ENCODE measurements at regions not wholly inside any gene's neighbourhood (a gene's known extent, or its start where the extent isn't known, plus 50 kb on each side); places are given as distances from the start of the nearest gene placed in this dataset.
"Not testable (repeated sequence)": the region's sequence is repeated elsewhere in the genome, so short reads cannot be mapped to it uniquely, and the experiment has no call there.

- no peak for DNase-seq (ENCODE audit: low read depth in 3 of 3)
Observed at GRCh38 chr7:10469476-10469875, 504.2 kb upstream of the PHF14 start.

DNA sequence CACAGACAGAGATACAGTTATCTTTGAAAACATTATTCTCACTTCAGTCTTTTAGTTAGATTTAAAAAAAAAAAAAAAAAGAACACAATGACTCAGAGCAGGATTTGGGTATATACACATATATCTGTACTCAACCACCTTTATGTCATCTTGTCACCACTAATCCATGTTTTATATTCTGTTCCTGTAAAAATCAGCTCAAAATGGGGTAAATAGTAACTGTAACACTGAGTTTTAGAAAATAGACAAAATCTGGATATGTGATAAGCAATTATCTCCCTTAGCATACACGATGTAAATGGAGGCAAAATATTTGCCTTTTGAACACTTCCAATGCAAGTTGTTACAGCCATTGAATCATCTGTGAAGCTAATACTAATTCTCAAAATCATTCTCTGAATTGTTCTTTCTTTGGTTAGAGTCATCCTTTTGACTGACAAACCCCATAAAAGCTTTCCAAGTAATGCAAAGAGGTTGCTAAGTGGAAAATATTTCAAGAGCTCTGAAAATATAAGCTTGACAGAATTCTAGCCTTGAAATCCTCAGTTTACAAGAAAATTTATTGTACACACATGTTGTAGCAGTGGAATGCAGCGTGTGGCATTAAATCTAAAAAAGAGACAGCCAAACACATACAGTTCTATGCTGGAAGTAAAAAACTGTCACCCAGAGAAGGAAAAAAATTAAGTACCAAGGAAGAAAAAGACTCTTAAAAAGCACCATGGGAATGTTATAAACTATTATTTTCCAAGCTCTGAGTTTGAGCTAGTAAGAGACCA, 502.2 kb upstream of the PHF14 start:
- no peak for DNase-seq (ENCODE audit: low read depth in 3 of 3)

GRCh38 chr7:10472115-10472514, 501.6 kb upstream of the PHF14 start:
- no peak for DNase-seq (ENCODE audit: low read depth in 3 of 3)

DNA sequence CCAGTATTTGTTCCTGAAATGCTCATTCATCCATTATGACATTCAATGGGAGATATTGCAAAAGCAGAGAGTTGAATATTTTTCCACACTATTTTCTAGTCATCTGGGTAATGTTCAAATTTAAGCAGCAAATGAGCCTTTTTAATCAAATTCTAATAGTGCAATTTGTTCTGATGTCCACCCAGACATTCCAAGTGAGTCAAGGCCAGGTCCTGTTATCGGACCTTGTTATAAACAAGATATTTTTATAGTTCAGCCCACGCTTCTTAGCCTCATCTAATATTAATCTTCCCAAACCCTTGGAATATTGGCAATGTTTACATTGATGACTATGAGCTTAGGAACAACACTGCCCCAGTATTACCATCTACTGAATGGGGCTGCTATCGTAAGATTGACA, 500.1 kb upstream of the PHF14 start:
- DNase-seq (ENCODE audit: low read depth in 3 of 3) = no peak

GRCh38 chr7:10474048-10474447, 499.6 kb upstream of the PHF14 start:
- no peak for DNase-seq (ENCODE audit: low read depth in 3 of 3)

DNA sequence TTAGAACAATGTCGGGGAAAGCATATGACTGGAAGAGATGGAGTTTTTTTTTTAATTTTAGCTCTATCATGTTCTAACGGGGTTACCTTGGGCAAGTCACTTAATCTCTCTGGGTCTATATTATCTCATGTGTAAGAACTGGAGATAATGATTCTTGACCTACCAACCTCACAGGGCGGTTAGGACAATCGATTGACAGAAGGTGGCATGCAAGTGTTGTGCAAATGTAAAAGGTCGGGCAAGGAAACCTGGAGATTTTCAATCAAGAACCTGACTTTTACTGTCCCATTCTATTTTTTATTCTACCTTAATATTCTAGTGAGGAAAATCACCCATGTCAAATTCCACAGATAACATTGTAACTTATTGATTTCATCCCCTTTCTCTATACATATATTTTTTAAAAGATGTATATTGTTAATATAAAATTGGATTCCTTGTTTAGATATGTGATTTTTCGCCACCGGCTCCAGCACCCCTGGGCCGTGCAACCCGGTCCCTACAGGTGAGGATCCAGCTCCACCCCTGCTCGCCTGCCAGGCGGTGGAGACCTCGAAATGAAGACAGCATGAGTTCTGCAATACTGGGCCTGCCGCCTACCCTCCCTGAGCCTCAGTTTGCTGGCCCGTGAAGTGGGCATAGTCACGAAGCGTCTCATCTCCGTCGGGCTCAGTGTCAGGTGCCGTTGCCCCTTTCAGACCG, 497.6 kb upstream of the PHF14 start:
- no peak for DNase-seq (ENCODE audit: low read depth in 3 of 3)

- DNase-seq (ENCODE audit: low read depth in 3 of 3) = no peak
Observed at GRCh38 chr7:10476642-10477041, 497.0 kb upstream of the PHF14 start.

DNA sequence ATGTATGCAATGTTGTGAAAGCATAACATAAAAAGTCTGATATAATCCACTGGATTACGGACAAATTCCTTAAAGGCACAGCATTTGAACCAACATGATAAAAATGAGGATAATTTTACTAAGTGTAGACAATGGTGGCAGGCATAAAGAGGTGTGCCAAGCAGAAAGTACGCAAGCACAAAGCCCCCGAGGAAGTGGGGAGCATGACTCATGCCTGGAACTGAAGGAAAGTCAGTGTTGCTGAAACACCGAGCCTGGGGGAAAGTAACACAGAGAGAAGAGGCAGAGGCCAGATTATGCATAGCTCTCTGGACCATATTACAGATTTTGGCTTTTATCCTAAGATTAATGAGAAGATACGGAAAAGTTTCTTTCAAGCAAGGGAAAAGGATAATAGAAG, 490.0 kb upstream of the PHF14 start:
- DNase-seq (ENCODE audit: low read depth in 3 of 3) = no peak

DNA sequence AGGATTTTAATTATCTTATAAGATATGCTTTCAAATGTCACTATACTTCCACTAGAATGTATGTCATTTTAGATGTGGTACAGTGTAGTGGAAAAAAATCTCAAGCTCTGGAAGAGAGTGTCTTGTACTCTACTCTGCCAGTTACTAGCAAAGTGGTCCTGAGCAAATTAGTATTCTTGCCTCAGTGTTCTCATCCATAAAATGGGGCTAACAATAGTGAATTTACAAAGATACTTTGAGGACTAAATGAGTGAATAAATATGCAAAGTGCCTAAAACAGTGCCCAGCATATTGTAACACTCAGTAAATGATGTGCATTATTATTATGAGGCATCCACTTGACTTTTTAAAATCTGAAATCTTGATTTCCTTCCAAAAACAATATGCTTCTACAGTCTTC, 488.9 kb upstream of the PHF14 start:
- no peak for DNase-seq (ENCODE audit: low read depth in 3 of 3)

GRCh38 chr7:10501206-10501884, 472.3 kb upstream of the PHF14 start:
- DNase-seq (ENCODE audit: low read depth in 3 of 3) = not testable (repeated sequence)

DNA sequence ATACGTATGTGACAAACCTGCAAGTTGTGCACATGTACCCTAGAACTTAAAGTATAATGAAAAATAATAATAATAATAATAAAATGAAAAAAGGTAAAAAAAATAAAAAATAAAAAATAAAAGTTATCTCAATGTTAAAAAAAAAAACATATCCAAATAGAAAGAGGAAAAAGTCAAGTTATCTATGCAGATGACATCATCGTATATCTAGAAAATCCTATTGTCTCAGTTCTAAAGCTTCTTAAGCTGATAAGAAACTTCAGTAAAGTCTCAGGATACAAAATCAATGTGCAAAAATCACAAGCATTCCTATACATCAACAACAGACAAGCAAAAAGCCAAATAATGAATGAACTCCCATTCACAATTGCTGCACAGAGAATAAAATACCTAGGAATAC, 466.6 kb upstream of the PHF14 start:
- DNase-seq (ENCODE audit: low read depth in 3 of 3) = no peak

- no peak for DNase-seq (ENCODE audit: low read depth in 3 of 3)
Observed at GRCh38 chr7:10521306-10521705, 452.4 kb upstream of the PHF14 start.

- not testable (repeated sequence) for DNase-seq (ENCODE audit: low read depth in 3 of 3)
Observed at GRCh38 chr7:10533429-10533828, 440.2 kb upstream of the PHF14 start.

DNA sequence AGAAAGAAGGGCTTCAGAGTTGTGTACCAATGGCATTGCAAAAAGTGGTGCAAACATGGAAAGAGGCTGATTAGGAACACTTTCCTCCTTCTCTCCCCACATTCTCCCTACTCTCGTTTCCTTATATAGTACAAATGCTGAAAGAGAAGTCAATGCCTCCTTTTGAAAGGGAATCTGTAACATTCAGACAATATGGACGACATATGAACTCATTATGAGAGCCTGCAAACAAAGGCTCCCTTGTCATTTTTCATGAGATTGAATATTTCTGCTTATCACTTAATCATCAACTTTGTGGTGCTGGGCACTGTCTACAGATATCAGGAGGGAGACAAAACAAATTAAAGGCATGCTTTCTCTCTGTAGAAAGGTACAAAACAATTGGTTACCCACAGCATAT, 437.1 kb upstream of the PHF14 start:
- DNase-seq (ENCODE audit: low read depth in 3 of 3) = no peak

DNA sequence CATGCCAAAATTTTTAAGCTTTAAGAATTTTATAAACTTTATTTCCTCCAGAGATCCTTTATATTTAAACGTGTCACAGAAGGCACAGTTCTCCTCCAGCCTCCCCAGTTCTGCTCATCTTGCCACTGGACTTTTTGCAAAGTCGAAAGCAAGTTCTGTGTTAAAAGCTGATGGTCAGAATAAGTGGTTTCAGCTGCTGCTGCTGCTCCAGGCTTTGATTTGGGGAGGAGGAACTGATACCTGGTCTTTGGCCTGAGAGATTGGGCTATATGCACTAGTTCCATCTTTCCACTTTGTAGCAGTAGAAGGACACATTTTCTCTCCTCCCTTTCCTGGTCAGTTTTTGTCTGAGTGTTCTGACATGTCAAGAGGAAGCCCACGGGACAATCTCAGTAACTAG, 435.9 kb upstream of the PHF14 start:
- no peak for DNase-seq (ENCODE audit: low read depth in 3 of 3)

- DNase-seq (ENCODE audit: low read depth in 3 of 3) = no peak
Observed at GRCh38 chr7:10557375-10557774, 416.3 kb upstream of the PHF14 start.

DNA sequence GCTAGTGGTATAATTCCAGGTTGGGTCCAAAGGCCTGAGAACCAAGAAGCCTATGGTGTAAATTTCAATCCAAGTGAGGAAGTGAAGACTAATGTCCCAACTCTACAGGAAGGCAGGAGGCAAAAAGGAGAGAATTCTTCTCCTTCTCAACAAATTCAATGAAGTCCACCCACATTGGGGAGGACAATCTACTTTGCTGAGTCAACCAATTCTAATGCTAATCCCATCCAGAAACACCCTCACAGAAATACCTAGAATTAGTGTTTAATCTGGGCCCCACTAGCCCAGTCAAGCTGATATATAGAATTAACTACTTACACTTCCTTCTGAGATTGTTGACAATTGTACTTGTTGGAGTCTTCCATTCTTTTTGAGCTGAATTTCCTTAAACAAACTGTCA, 413.2 kb upstream of the PHF14 start:
- no peak for DNase-seq (ENCODE audit: low read depth in 3 of 3)

DNA sequence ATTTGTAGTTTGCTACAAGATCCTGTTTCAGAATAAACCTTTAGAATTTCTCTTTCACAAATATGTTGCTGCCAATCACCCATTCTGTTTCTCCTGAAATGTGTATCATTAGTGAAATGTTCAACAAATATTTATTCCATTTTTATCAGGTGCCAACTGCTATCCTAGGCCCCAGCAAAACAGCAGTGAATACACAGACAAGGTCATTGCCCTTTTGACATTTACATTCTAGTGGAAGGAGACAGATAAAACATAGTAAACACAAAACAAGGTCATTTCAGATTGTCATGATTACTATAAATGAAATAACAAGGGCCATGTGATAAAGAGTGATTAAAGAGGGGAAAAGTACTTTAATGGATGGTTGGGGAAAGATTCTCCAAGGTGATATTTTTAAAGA, 404.8 kb upstream of the PHF14 start:
- DNase-seq (ENCODE audit: low read depth in 3 of 3) = no peak

- no peak for DNase-seq (ENCODE audit: low read depth in 3 of 3)
Observed at GRCh38 chr7:10571759-10572158, 401.9 kb upstream of the PHF14 start.

GRCh38 chr7:10577866-10578374, 395.8 kb upstream of the PHF14 start:
- DNase-seq (ENCODE audit: low read depth in 3 of 3) = no peak

DNA sequence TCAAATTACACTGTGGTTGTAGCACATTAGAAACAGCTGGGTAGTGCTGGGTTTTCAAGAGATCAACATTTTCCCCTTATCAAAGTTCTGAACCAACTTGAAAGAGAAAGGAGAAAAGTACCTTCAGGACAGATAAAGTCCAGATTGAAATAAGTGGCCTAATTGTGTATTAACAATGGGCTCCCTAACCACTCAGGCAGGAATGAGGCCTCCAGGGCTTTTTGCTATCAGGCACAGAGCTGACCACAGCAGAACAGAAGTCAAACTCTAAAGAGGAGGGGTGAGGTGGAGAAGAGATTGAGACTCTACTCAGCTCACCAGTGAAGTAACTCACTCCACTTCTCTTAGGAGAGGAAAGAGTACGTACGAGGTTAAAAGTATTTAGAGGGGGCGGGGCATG, 394.1 kb upstream of the PHF14 start:
- no peak for DNase-seq (ENCODE audit: low read depth in 3 of 3)

DNA sequence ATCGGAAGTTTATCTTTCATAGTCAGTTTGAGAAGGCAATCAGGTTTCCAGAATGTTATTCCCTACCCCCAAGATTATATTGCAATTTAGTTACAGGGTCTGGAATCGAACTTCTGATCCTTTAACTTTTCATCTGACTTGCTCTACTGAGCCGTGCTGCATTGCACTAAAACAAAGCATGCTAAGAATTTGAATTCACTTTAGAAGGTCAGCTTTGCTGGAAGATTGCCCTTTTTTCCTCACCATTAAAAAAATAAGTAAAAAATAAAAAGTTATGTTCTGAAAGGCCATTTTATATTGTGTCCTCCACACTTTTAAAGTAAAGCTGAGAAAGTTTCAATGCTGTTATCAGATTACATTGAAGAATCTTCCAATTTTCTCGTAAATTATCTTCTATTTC, 388.8 kb upstream of the PHF14 start:
- no peak for DNase-seq (ENCODE audit: low read depth in 3 of 3)

- no peak for DNase-seq (ENCODE audit: low read depth in 3 of 3)
Observed at GRCh38 chr7:10588084-10588483, 385.6 kb upstream of the PHF14 start.

Measured in stimulated activated CD4-positive, alpha-beta T cell treated with anti-CD3 and anti-CD28 coated beads, TNF-alpha, amount 100 ng/mL, for 4 hours (primary cell).